ENCODE measurements at regions not wholly inside any gene's neighbourhood (a gene's known extent, or its start where the extent isn't known, plus 50 kb on each side); places are given as distances from the start of the nearest gene placed in this dataset.

DNA sequence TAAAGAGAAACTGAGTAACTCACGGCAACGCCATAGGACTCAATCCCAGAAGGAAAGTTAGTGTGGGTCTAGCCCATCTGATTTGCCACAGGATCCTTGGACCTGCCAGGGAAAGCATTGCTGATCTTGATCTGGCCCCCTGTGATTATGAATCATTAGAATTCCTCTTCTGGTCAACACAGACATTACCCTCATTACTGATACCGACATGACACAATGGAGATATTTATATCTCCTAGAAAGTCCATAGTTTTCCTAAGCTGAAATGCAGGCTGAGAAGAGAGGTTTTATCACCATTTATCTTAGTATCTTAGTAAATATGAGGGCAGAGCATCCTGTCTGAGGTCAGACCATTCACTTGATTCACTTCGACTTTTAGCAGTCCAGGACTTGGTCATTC is 75.5 kb upstream of the CCDC68 start:
- no peak for TF ChIP-seq HDGF (IDR thresholded peaks at IDR 0.05; ENCODE audit: borderline replicate concordance)
- no peak for TF ChIP-seq SP1 (IDR thresholded peaks at IDR 0.05)
- no peak for TF ChIP-seq LEF1 (IDR thresholded peaks at IDR 0.05; ENCODE audit: borderline replicate concordance)
- no peak for TF ChIP-seq SUZ12 (IDR thresholded peaks at IDR 0.05)
- TF ChIP-seq ARNT (IDR thresholded peaks at IDR 0.05) = no peak
- TF ChIP-seq FOXA1 (IDR thresholded peaks at IDR 0.05) = no peak
- TF ChIP-seq BHLHE40 (IDR thresholded peaks at IDR 0.05; ENCODE audit: borderline replicate concordance) = no peak
- TF ChIP-seq FOXK2 (IDR thresholded peaks at IDR 0.05) = no peak
- no peak for TF ChIP-seq TARDBP (IDR thresholded peaks at IDR 0.05)
